Left lung (tissue), 4 donors: ENCODE measurements at regions not wholly inside any gene's neighbourhood (a gene's known extent, or its start where the extent isn't known, plus 50 kb on each side); places are given as distances from the start of the nearest gene placed in this dataset.

Experiments used
- ATAC-seq: fragments of 200-7000 bp; cut with Tn5 transposase; one replicate; pipeline ENCODE4 v1.9.1; 2020; ENCODE audit warnings: moderate library complexity
- DNase-seq, 4 donors: peaks; one replicate each; pipeline ENCODE4 v3.0.0-alpha.2; 2013 to 2020
- H3K27ac ChIP-seq, 2 donors: fragments of 200-600 bp; sonication (generic) in 1 of 2; one replicate each; pipeline versions ENCODE4 v1.5.0 to v1.8.0; 2020 to 2021
- H3K27me3 ChIP-seq, 2 donors: fragments of 200-600 bp; sonication (generic) in 1 of 2; one replicate each; pipeline versions ENCODE4 v1.5.0 to v1.8.0; 2020 to 2021
- H3K36me3 ChIP-seq, 2 donors: fragments of 200-600 bp; sonication (generic) in 1 of 2; one replicate each; pipeline versions ENCODE4 v1.5.0 to v1.8.0; 2020 to 2021
- H3K4me1 ChIP-seq, 2 donors: fragments of 200-600 bp; one replicate each; pipeline ENCODE4 v1.8.0; 2021
- H3K4me3 ChIP-seq, 2 donors: fragments of 200-600 bp; sonication (generic) in 1 of 2; one replicate each; pipeline versions ENCODE4 v1.5.0 to v1.8.0; 2020 to 2021; ENCODE audit warnings: mild to moderate bottlenecking in 1 of 2
- H3K9me3 ChIP-seq, 2 donors: fragments of 200-600 bp; sonication (generic) in 1 of 2; one replicate each; pipeline versions ENCODE4 v1.5.0 to v1.8.0; 2020 to 2021
- CTCF ChIP-seq, 2 donors: fragments of 200-600 bp; sonication (generic) in 1 of 2; IDR thresholded peaks; one replicate each; pipeline versions ENCODE4 v1.5.0 to v1.8.0; 2021; ENCODE audit warnings: antibody characterized with exemption in 2 of 2
- intact Hi-C, 2 donors: fragments of 100-400 bp; cut with DNase I; formaldehyde crosslinking; loops; one replicate each; pipeline versions ENCODE4 v1.11.2 to v1.14.2; 2022
- donor health status: DM: no; HTN: yes; CAD: no.
- donor health status: DM: no; HTN: no; CAD: no.

GRCh38 chr6:156125844-156126243 is 651.3 kb upstream of the ARID1B start:
- DNase-seq = peak in 2 of 4 donors; percentile 24 to 29
- no peak for TF ChIP-seq CTCF (IDR thresholded peaks at IDR 0.05)

GRCh38 chr6:156123731-156124130 is 653.4 kb upstream of the ARID1B start:
- DNase-seq (no peak), ATAC-seq (no peak)
- no peak overlapping the region for H3K4me3 ChIP-seq
- TF ChIP-seq CTCF (IDR thresholded peaks at IDR 0.05) = no peak
- no peaks in the 10 kb centered on the region for H3K36me3 ChIP-seq
- H3K4me1 ChIP-seq = peaks cover 0 to 2% of the 10 kb centered on the region in 2 donors
- H3K9me3 ChIP-seq = no peaks in the 10 kb centered on the region
- intact Hi-C loops = no loop called here
- no peak overlapping the region for H3K27ac ChIP-seq
- H3K27me3 ChIP-seq = no peaks in the 10 kb centered on the region

More at GRCh38 chr6:156125844-156126243, 651.3 kb upstream of the ARID1B start:
- Histone ChIP-seq H3K27me3 (no peaks in the 10 kb centered on the region), H3K27ac (no peak overlapping the region), H3K4me1 (peaks cover 0 to 2% of the 10 kb centered on the region in 2 donors), H3K9me3 (no peaks in the 10 kb centered on the region), H3K4me3 (no peak overlapping the region), H3K36me3 (no peaks in the 10 kb centered on the region)
- intact Hi-C loops = no loop called here
- ATAC-seq = no peak

- no peaks in the 10 kb centered on the region for H3K9me3 ChIP-seq
- no peaks in the 10 kb centered on the region for H3K36me3 ChIP-seq
- H3K27ac ChIP-seq = no peak overlapping the region
- peaks cover 0 to 2% of the 10 kb centered on the region in 2 donors for H3K4me1 ChIP-seq
- H3K27me3 ChIP-seq = no peaks in the 10 kb centered on the region
- no peak for DNase-seq
- no peak overlapping the region for H3K4me3 ChIP-seq
- no peak for ATAC-seq
- no peak for TF ChIP-seq CTCF (IDR thresholded peaks at IDR 0.05)
- intact Hi-C loops = no loop called here
Measured at GRCh38 chr6:156121973-156122372, 655.2 kb upstream of the ARID1B start.

- no peak for TF ChIP-seq CTCF (IDR thresholded peaks at IDR 0.05)
- intact Hi-C loops = no loop called here
- H3K4me1 ChIP-seq = no peaks in the 10 kb centered on the region
- H3K4me3 ChIP-seq = no peak overlapping the region
- H3K36me3 ChIP-seq = no peaks in the 10 kb centered on the region
- no peaks in the 10 kb centered on the region for H3K9me3 ChIP-seq
- no peaks in the 10 kb centered on the region for H3K27me3 ChIP-seq
- no peak overlapping the region for H3K27ac ChIP-seq
- DNase-seq (no peak), ATAC-seq (no peak)
Measured at GRCh38 chr6:156114541-156114940, 658.9 kb upstream of the NOX3 start.

GRCh38 chr6:156113631-156114030 is 658.0 kb upstream of the NOX3 start:
- no peak for ATAC-seq
- no peaks in the 10 kb centered on the region for H3K36me3 ChIP-seq

More at GRCh38 chr6:156113631-156114030, 658.0 kb upstream of the NOX3 start:
- H3K9me3 ChIP-seq = no peaks in the 10 kb centered on the region
- DNase-seq = no peak
- no peaks in the 10 kb centered on the region for H3K4me1 ChIP-seq
- H3K4me3 ChIP-seq = no peak overlapping the region
- H3K27me3 ChIP-seq = no peaks in the 10 kb centered on the region
- TF ChIP-seq CTCF (IDR thresholded peaks at IDR 0.05) = no peak
- no peak overlapping the region for H3K27ac ChIP-seq
- intact Hi-C loops = no loop called here
